Panc1 (cell line): ENCODE measurements at regions not wholly inside any gene's neighbourhood (a gene's known extent, or its start where the extent isn't known, plus 50 kb on each side); places are given as distances from the start of the nearest gene placed in this dataset.

Experiments used
- CTCF ChIP-seq: fragments of 450-650 bp; IDR thresholded peaks from 2 replicates; pipeline ENCODE4 v1.5.1; 2017; ENCODE audit warnings: mild to moderate bottlenecking
- POLR2AphosphoS5 ChIP-seq: IDR thresholded peaks from 2 replicates; pipeline ENCODE4 v1.6.1; 2012; ENCODE audit warnings: mild to moderate bottlenecking, low read depth, low read length, moderate library complexity
- SIN3A ChIP-seq: IDR thresholded peaks from 2 replicates; pipeline ENCODE4 v1.6.1; 2012; ENCODE audit warnings: low read depth, mild to moderate bottlenecking, low read length, moderate library complexity, borderline replicate concordance; ENCODE audit not compliant: insufficient read depth
- TCF7L2 ChIP-seq: IDR thresholded peaks from 2 replicates; pipeline ENCODE4 v1.6.1; 2011; ENCODE audit warnings: mild to moderate bottlenecking, low read depth, low read length, inconsistent platforms

- no peak for TF ChIP-seq CTCF
- TF ChIP-seq TCF7L2, result no peak
- TF ChIP-seq POLR2AphosphoS5, result no peak
- TF ChIP-seq SIN3A, result no peak
Observed at GRCh38 chr4:141815646-141816045, 179.3 kb downstream of the IL15 start.
